ENCODE measurements at regions not wholly inside any gene's neighbourhood (a gene's known extent, or its start where the extent isn't known, plus 50 kb on each side); places are given as distances from the start of the nearest gene placed in this dataset.
A peak's percentile ranks its signal among the peaks of the same experiment; 100 is the strongest.

GRCh38 chr21:43361493-43362296 lies 65.2 kb downstream of the SIK1 start:
- TF ChIP-seq CTCF (IDR thresholded peaks at IDR 0.05; ENCODE audit: low read length) (no peak), EZH2 (IDR thresholded peaks at IDR 0.05; ENCODE audit: borderline replicate concordance, low read length) (no peak)
- Histone ChIP-seq H3K9me2 (ENCODE audit: low read depth, low read length) (no peaks in the 10 kb centered on the region), H3K36me3 (ENCODE audit: insufficient read depth, low read length) (no peaks in the 10 kb centered on the region), H3K79me2 (ENCODE audit: insufficient read depth, low read length) (no peaks in the 10 kb centered on the region), H3K9ac (ENCODE audit: low read length) (peak overlapping the region; percentile 55; the same call in 1 of the 2 replicates), H3K4me2 (ENCODE audit: low read length) (peak overlapping the region; percentile 57), H4K20me1 (ENCODE audit: insufficient read depth, low read length) (no peaks in the 10 kb centered on the region), H3K9me3 (ENCODE audit: low read length) (no peaks in the 10 kb centered on the region), H3K4me3 (ENCODE audit: low read depth, low read length, poor library complexity, severe bottlenecking) (peak overlapping the region; percentile 49), H3K27me3 (ENCODE audit: insufficient read depth, low read length) (no peaks in the 10 kb centered on the region), H2AFZ (ENCODE audit: low read length) (no peak overlapping the region), H3F3A (ENCODE audit: insufficient read depth, low read length) (no peaks in the 10 kb centered on the region), H3K4me1 (ENCODE audit: insufficient read depth, low read length, severe bottlenecking) (peaks cover 46% of the 10 kb centered on the region), H3K27ac (ENCODE audit: low read depth, low read length, poor library complexity, severe bottlenecking) (peak overlapping the region; percentile 80)

- Histone ChIP-seq H3K79me2 (ENCODE audit: insufficient read depth, low read length) (no peaks in the 10 kb centered on the region), H3K4me3 (ENCODE audit: low read depth, low read length, poor library complexity, severe bottlenecking) (peak overlapping the region; percentile 49), H3K4me1 (ENCODE audit: insufficient read depth, low read length, severe bottlenecking) (peaks cover 52% of the 10 kb centered on the region), H4K20me1 (ENCODE audit: insufficient read depth, low read length) (no peaks in the 10 kb centered on the region), H3K9me3 (ENCODE audit: low read length) (no peaks in the 10 kb centered on the region), H3K27ac (ENCODE audit: low read depth, low read length, poor library complexity, severe bottlenecking) (peak overlapping the region; percentile 80), H3K4me2 (ENCODE audit: low read length) (peak overlapping the region; percentile 57), H3K9me2 (ENCODE audit: low read depth, low read length) (no peaks in the 10 kb centered on the region), H3K9ac (ENCODE audit: low read length) (peak overlapping the region; percentile 55; the same call in 1 of the 2 replicates), H3F3A (ENCODE audit: insufficient read depth, low read length) (no peaks in the 10 kb centered on the region), H2AFZ (ENCODE audit: low read length) (no peak overlapping the region), H3K27me3 (ENCODE audit: insufficient read depth, low read length) (no peaks in the 10 kb centered on the region), H3K36me3 (ENCODE audit: insufficient read depth, low read length) (no peaks in the 10 kb centered on the region)
- TF ChIP-seq EZH2 (IDR thresholded peaks at IDR 0.05; ENCODE audit: borderline replicate concordance, low read length) (no peak), CTCF (IDR thresholded peaks at IDR 0.05; ENCODE audit: low read length) (0 out of 2 replicates have a peak, but pooled peaks have one; percentile 6)
Measured at GRCh38 chr21:43361127-43361492, 65.8 kb downstream of the SIK1 start.

- H3K27ac ChIP-seq (ENCODE audit: low read depth, low read length, poor library complexity, severe bottlenecking): peak overlapping the region; percentile 80
- no peaks in the 10 kb centered on the region for H3F3A ChIP-seq (ENCODE audit: insufficient read depth, low read length)
- no peaks in the 10 kb centered on the region for H4K20me1 ChIP-seq (ENCODE audit: insufficient read depth, low read length)
- H3K79me2 ChIP-seq (ENCODE audit: insufficient read depth, low read length): no peaks in the 10 kb centered on the region
- H3K4me1 ChIP-seq (ENCODE audit: insufficient read depth, low read length, severe bottlenecking): peaks cover 57% of the 10 kb centered on the region
- no peak overlapping the region; the same call in 1 of the 2 replicates for H3K9ac ChIP-seq (ENCODE audit: low read length)
- peak overlapping the region; percentile 57; the same call in 1 of the 2 replicates for H3K4me2 ChIP-seq (ENCODE audit: low read length)
- H3K4me3 ChIP-seq (ENCODE audit: low read depth, low read length, poor library complexity, severe bottlenecking): peak overlapping the region; percentile 49
- TF ChIP-seq EZH2 (IDR thresholded peaks at IDR 0.05; ENCODE audit: borderline replicate concordance, low read length) (no peak), CTCF (IDR thresholded peaks at IDR 0.05; ENCODE audit: low read length) (no peak)
- H3K36me3 ChIP-seq (ENCODE audit: insufficient read depth, low read length): no peaks in the 10 kb centered on the region
- H2AFZ ChIP-seq (ENCODE audit: low read length): no peak overlapping the region
- H3K27me3 ChIP-seq (ENCODE audit: insufficient read depth, low read length): no peaks in the 10 kb centered on the region
- no peaks in the 10 kb centered on the region for H3K9me3 ChIP-seq (ENCODE audit: low read length)
- no peaks in the 10 kb centered on the region for H3K9me2 ChIP-seq (ENCODE audit: low read depth, low read length)
Measured at GRCh38 chr21:43360441-43361126, 66.3 kb downstream of the SIK1 start.
